ENCODE measurements at regions not wholly inside any gene's neighbourhood (a gene's known extent, or its start where the extent isn't known, plus 50 kb on each side); places are given as distances from the start of the nearest gene placed in this dataset.

- DNase-seq (ENCODE audit: low read depth), result no peak
These were observed 397.4 kb downstream of the CD109 start for GRCh38 chr6:74093361-74093760.

DNA sequence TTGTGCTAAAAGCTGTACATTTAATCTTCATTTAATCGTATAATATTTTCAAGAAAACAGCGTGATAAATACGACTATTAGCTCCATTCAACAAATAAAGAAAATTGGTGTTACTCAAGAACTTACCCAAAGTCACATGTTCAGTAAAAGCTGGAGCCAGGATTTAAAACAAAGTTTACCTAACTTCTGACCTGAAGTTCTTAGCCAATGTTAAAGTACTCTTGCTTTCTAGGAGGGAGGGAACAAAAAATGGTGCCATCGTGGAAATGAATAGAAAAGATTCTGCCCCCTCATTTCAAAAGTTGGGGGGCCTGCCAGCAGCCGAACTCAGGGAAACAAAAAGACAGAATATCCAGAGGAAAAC, 395.8 kb downstream of the CD109 start:
- DNase-seq (ENCODE audit: low read depth), result no peak

DNA sequence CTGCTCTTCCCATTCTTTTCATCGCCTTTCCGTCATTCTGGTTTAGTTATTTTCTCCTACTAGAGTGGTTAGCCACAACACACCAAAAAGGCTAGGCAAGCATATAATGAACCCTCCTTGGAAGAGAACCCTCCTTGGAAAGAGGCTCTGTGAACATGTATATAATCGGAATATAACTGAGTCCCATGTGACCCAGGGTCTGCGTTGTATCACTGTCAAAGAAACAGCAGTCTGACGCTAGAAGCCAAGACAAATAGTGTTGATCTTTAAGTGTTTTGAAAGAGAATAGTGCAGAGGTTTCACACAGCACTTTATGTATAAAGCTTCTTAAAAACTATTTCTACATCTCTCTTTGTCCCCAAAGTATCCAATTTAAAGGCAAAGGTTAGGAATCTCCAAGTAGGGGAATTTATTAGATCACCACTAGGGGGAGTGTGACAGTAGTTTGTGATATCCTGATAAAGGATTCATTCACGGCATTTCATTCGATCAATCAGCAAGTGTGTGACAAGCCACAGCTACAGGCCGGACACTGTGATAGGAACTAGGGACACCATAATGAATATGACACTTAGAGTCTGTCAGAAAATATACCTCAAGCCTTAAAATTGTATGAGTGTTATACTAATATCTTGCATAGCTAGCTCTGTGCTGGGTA, 395.3 kb downstream of the CD109 start:
- DNase-seq (ENCODE audit: low read depth), result peak; percentile 56

DNA sequence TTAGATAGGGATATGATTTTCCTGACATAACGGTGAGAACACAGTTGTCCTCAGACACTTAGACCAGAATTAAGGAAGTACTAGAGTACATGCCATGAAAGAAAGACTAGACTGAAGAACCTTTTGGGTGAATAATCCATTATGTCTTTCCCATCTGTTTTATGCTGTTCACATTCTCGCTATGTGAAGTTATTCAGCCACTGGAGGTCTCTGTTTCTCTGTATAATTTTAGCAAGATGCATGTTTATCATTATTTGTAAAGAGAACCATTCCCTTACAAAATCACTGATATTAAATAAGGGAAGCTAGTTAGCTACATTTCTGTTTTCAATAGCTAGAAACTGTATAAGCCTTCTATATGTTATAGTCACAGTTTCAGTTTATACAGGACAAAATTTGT, 391.9 kb downstream of the CD109 start:
- DNase-seq (ENCODE audit: low read depth), result peak; percentile 29

DNA sequence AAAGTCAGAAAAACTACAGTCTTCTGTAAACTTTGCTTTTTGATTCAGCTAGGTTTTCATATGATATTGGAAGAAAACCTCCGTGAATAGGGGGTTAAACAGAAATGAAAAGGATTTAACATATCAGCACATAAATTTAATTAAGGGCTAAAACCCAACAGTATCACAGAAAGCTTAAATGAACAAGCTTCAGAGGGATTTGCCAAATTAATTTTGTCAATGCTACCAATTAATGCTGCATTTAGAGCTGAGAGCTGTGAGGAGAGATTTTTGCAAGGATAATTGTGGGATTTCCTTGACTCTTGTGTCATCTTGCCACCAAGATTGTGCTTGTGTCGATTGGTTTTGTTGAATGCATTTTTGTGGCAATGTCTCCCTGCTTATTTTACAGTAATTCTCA, 379.9 kb downstream of the CD109 start:
- DNase-seq (ENCODE audit: low read depth), result no peak

DNA sequence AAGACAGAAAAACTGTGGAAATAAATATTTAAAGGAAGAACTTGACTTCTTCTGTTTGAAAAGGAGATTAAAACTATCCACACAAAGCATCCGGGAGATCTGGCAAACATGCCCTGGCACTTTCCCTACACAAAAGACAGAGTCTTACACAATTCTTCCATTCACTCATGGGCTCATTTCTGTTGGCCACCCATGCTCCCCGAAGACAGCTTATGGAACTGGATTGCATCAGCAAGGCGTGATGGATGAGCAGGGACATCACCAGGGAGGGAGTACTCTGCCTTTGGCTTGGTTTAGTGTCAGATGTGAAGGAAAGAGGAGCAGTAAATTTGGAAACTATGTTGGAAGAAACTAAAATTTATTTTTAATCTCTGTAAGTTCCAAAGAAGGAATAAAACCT, 379.3 kb downstream of the CD109 start:
- DNase-seq (ENCODE audit: low read depth), result peak; percentile 27

- DNase-seq (ENCODE audit: low read depth), result no peak
These were observed 378.6 kb downstream of the CD109 start for GRCh38 chr6:74074645-74075044.

DNA sequence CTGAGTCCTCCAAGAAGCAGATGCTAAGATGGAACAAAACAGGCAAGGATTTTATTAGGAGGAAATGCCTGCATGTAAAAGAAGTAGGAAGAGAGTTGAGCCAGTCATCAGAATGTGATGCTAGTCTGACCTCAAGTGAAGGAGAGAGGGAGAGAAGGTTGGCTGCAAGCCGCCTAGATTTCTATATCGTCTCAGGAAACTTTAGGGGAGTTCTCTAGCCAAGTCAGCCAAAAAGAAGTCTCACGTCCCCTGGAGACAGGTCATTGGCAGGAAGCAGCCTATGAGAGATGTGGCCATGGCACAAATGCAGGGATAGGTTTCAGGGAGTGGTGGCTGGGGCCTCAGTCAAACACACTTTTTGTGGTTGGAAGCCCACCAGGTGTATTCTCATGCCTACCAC, 378.0 kb downstream of the CD109 start:
- DNase-seq (ENCODE audit: low read depth), result peak; percentile 80

GRCh38 chr6:74073429-74073828, 377.4 kb downstream of the CD109 start:
- DNase-seq (ENCODE audit: low read depth), result peak; percentile 63

GRCh38 chr6:74071214-74071613, 375.2 kb downstream of the CD109 start:
- peak; percentile 8 for DNase-seq (ENCODE audit: low read depth)

DNA sequence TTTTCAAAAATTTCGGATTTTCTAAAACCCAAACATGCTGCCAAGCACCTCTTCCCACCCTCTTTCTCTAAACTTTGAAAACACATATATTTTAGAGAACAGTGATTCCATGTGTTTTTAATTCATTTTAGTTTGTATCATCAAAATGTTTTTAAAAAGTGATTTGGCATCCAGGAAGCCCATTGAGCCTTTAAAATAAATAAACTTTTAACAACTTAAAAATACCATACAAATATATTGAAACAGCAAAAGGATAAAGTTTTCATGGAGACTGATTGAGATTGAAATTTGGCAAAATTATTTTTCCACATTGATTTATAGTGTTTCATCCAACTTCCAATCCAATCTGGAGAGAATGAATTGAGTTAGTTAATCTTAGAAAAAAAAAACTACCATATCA, 374.7 kb downstream of the CD109 start:
- DNase-seq (ENCODE audit: low read depth), result no peak

GRCh38 chr6:74070091-74070490, 374.1 kb downstream of the CD109 start:
- DNase-seq (ENCODE audit: low read depth), result peak; percentile 82

- DNase-seq (ENCODE audit: low read depth), result peak; percentile 77
These were observed 373.1 kb downstream of the CD109 start for GRCh38 chr6:74069089-74069581.

GRCh38 chr6:74066168-74066871, 370.3 kb downstream of the CD109 start:
- DNase-seq (ENCODE audit: low read depth), result peak; percentile 36

DNA sequence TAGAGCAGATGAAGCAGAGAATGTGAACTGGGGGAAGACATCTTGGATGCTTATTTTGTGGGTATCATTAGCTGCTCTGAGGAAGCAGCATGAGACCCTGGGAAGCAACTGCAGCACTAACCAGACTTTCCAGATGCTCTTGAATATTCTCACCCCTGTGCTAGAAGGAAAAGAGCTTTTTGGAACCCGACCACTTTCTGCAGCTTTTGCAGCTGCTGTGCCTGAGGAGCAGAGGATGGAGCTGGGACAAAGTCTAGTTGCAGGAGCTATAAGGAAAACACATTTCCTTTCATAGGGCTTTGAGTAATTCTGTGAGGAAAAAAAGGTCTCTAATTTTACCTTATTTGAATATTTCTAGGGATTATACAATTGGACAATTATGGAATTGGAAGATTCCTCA, 369.7 kb downstream of the CD109 start:
- DNase-seq (ENCODE audit: low read depth), result no peak

GRCh38 chr6:74063391-74063790, 367.4 kb downstream of the CD109 start:
- no peak for DNase-seq (ENCODE audit: low read depth)

DNA sequence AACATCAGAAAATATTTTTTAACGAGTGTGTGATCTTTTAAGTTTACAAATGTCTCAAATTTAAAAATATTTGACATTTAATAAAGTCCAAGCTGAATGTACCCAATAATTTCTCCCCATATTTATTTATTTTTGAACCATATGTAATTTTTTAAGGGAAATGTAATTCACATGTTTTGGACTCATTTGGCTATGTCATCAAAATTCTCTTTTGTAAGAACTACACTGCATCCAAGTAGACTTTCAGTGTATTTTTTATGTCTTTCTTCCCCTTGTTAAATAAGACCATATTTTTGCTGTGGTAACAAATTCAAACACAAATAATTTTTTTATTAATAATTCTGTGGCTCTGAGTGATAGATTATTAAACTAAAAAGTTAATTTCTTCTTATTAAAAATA, 365.2 kb downstream of the CD109 start:
- no peak for DNase-seq (ENCODE audit: low read depth)

DNA sequence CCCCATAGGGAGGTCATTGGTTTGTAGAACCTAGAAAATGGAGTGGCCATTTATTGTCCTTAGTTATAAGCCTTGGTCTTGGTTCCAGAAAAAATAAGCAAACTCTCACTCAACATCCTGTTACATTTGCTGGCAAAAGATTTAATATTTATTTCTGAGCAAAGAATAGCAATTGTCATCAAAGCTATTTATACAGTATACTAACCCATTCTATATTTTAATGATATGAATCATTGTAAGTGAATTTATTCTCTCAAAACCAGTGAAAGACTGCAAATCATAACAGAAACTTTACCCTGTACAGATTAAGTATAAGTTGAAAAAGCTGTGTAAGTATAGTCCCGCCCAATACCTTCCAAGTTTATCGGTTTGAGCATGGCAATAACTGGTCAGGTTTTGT, 364.4 kb downstream of the CD109 start:
- peak; percentile 30 for DNase-seq (ENCODE audit: low read depth)

DNA sequence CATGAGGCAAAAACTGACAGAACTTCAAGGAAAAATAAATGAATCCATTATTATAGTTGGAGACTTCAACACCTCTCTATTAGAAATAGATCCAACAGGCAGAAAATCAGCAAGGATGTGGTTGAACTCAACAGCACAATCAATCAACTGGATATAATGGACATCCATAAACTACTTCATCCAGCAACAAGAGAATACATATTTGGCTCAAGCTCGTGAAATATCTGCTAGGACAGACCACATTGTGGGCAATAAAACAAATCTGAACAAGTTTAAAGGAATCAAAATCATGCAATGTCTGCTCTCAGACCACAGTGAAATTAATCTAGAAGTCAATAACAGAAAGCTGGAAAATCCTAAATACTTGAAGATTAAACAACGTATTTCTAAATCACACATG, 362.6 kb downstream of the CD109 start:
- DNase-seq (ENCODE audit: low read depth), result no peak

DNA sequence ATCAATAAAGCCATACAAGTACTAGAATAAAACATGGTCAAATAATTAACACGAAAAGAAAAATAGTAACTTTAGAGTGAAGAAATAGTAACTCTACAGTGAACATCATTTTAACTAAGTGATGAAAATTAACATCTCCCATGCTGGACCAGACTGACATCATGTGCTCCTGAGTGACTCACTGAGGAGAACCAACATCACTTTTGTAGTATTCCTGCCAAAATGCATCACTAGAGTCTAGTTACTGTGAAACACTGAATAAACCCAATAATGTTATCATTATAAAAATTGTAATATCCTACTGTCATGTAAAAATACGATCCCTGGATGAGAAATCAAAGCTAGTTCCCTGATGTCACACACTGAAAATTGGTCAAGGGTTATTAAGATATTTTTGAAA, 361.3 kb downstream of the CD109 start:
- DNase-seq (ENCODE audit: low read depth), result no peak

GRCh38 chr6:74054190-74054589, 358.2 kb downstream of the CD109 start:
- DNase-seq (ENCODE audit: low read depth), result no peak

DNA sequence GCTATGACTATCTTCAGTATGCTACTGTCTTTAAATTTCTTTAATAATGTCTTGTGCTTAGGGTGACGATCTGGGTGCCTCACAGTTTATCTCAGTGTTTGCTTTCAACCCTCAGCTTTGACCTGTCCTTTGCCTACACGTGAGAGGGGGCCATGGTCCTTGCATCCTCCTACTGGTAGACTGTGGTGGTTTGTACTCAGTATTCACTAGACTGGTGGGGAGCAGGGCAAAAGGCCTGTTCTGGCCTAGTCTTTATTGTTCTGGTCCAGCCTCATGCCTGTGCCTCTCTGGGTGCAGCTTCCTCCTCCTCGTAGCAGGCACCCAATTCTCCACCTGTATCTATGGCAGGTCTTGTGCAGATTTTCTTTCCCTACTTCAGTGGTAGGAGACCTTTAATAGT, 354.9 kb downstream of the CD109 start:
- no peak for DNase-seq (ENCODE audit: low read depth)

- no peak for DNase-seq (ENCODE audit: low read depth)
These were observed 352.4 kb downstream of the CD109 start for GRCh38 chr6:74048387-74048786.

Measured in EH (cell line).